ENCODE measurements at regions not wholly inside any gene's neighbourhood (a gene's known extent, or its start where the extent isn't known, plus 50 kb on each side); places are given as distances from the start of the nearest gene placed in this dataset.
"Not testable (repeated sequence)": the region's sequence is repeated elsewhere in the genome, so short reads cannot be mapped to it uniquely, and the experiment has no call there.

GRCh38 chr3:3902161-3902560 lies 102.9 kb downstream of the LRRN1 start:
- H3K9me3 ChIP-seq (ENCODE audit: control insufficient read depth, low read length): no peaks in the 10 kb centered on the region
- no peak overlapping the region for H3K27ac ChIP-seq (ENCODE audit: low read depth, low read length, severe bottlenecking)
- no CpG with 5 or more reads among the region's 1 CpG for WGBS, 2 experiments (ENCODE audit: insufficient coverage in 2 of 2)
- H3K4me1 ChIP-seq (ENCODE audit: control insufficient read depth, insufficient read depth, low read length, poor library complexity, severe bottlenecking): no peaks in the 10 kb centered on the region
- no peaks in the 10 kb centered on the region for H3K36me3 ChIP-seq (ENCODE audit: control insufficient read depth, insufficient read depth, low read length)
- no peak overlapping the region for H3K4me3 ChIP-seq (ENCODE audit: extremely low read depth, insufficient read depth, low read length, poor library complexity, severe bottlenecking)

DNA sequence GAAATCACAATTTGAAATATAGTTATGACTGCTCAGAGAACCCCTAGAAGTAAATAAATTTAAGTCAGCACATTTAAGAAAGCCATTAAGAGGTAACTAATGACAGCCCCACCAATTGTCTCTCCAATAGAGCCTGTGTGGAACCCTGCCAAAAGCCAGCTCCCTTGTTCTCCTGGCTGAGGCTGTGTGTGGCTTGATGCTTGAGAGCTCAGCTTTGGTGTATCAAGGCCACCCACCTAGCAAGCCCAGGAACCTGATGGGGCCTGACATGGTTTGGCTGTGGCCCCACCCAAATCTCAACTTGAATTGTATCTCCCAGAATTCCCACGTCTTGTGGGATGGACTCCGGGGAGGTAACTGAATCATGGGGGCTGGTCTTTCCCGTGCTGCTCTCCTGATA lies 106.9 kb downstream of the LRRN1 start:
- Histone ChIP-seq H3K4me3 (ENCODE audit: extremely low read depth, insufficient read depth, low read length, poor library complexity, severe bottlenecking) (no peak overlapping the region), H3K4me1 (ENCODE audit: control insufficient read depth, insufficient read depth, low read length, poor library complexity, severe bottlenecking) (no peaks in the 10 kb centered on the region), H3K27ac (ENCODE audit: low read depth, low read length, severe bottlenecking) (no peak overlapping the region), H3K9me3 (ENCODE audit: control insufficient read depth, low read length) (no peaks in the 10 kb centered on the region), H3K36me3 (ENCODE audit: control insufficient read depth, insufficient read depth, low read length) (no peaks in the 10 kb centered on the region)
- WGBS, 2 experiments (ENCODE audit: insufficient coverage in 2 of 2): 80 to 90% methylated on average over 1 to 3 of the region's 3 CpGs

GRCh38 chr3:3907023-3907422 lies 107.8 kb downstream of the LRRN1 start:
- Histone ChIP-seq H3K36me3 (ENCODE audit: control insufficient read depth, insufficient read depth, low read length) (no peaks in the 10 kb centered on the region), H3K4me3 (ENCODE audit: extremely low read depth, insufficient read depth, low read length, poor library complexity, severe bottlenecking) (no peak overlapping the region), H3K4me1 (ENCODE audit: control insufficient read depth, insufficient read depth, low read length, poor library complexity, severe bottlenecking) (no peaks in the 10 kb centered on the region), H3K9me3 (ENCODE audit: control insufficient read depth, low read length) (no peaks in the 10 kb centered on the region), H3K27ac (ENCODE audit: low read depth, low read length, severe bottlenecking) (peak overlapping the region; percentile 10)

DNA sequence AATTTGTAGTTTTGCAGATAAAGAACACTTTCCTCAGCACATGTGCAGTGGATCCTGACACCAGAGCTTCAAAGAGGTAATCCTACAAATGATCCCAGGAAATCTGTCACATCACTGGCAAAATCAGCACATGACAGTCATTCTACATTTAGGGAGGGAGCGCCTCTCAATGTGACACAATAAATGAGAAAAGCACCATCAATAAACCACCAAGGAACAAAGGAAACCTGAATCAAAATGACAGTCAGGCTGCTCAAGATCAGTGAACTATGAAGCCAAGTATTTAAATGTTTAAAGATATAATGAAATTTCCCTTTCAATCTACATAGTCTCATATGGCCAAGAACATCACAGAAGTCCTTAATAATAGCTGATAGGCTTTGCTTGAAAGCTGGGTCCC lies 119.5 kb downstream of the LRRN1 start:
- no peaks in the 10 kb centered on the region for H3K9me3 ChIP-seq (ENCODE audit: control insufficient read depth, low read length)
- no peak overlapping the region for H3K4me3 ChIP-seq (ENCODE audit: extremely low read depth, insufficient read depth, low read length, poor library complexity, severe bottlenecking)
- 60% methylated on average over 1 of the region's 1 CpG; no CpG with 5 or more reads in 1 of the 2 experiments for WGBS, 2 experiments (ENCODE audit: insufficient coverage in 2 of 2)
- H3K27ac ChIP-seq (ENCODE audit: low read depth, low read length, severe bottlenecking): no peak overlapping the region
- no peaks in the 10 kb centered on the region for H3K36me3 ChIP-seq (ENCODE audit: control insufficient read depth, insufficient read depth, low read length)
- H3K4me1 ChIP-seq (ENCODE audit: control insufficient read depth, insufficient read depth, low read length, poor library complexity, severe bottlenecking): no peaks in the 10 kb centered on the region

DNA sequence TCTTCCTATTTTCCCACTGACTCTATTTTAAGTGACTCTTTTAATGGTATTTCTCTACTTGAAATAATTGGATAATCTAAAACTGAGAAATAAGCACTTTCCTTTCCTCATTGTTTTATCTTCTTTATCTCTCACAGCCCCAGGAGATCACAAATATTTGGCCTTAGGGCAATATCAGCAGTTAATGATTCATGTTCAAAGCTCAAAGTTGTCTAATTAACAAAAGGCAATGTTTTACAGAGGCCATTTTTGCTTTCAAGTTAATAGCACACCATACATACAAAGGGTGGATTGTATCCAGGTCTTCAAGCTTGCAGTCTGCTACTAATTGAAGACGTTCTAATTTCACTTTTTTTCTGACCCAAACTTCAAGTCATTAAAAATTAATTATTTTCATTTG lies 120.1 kb downstream of the LRRN1 start:
- no peaks in the 10 kb centered on the region for H3K4me1 ChIP-seq (ENCODE audit: control insufficient read depth, insufficient read depth, low read length, poor library complexity, severe bottlenecking)
- no peak overlapping the region for H3K4me3 ChIP-seq (ENCODE audit: extremely low read depth, insufficient read depth, low read length, poor library complexity, severe bottlenecking)
- no peak overlapping the region for H3K27ac ChIP-seq (ENCODE audit: low read depth, low read length, severe bottlenecking)
- WGBS, 2 experiments (ENCODE audit: insufficient coverage in 2 of 2): 50% methylated on average over 1 of the region's 1 CpG; no CpG with 5 or more reads in 1 of the 2 experiments
- H3K36me3 ChIP-seq (ENCODE audit: control insufficient read depth, insufficient read depth, low read length): no peaks in the 10 kb centered on the region
- no peaks in the 10 kb centered on the region for H3K9me3 ChIP-seq (ENCODE audit: control insufficient read depth, low read length)

DNA sequence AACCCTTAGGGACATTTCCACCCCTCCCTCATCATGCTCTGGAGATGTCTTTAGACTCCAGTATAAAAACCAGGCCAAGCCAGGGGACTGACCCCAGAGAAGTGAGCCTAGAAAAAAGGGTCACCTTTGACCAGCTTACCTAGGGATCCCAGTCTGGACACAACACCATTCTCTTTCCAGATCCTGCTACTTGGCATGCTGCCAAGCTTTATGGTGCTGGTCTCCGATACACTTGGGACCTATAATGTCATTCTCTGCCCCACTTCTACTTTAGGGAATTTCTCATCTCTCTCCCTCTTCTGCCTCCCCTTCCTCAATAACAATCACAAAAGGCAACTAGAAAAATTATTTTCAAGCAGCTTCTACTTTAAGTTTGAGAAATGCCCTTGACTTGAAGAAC lies 124.4 kb downstream of the LRRN1 start:
- H3K4me1 ChIP-seq (ENCODE audit: control insufficient read depth, insufficient read depth, low read length, poor library complexity, severe bottlenecking): no peaks in the 10 kb centered on the region
- no peaks in the 10 kb centered on the region for H3K36me3 ChIP-seq (ENCODE audit: control insufficient read depth, insufficient read depth, low read length)
- 100% methylated on average over 1 of the region's 1 CpG for WGBS, 2 experiments (ENCODE audit: insufficient coverage in 2 of 2)
- no peak overlapping the region for H3K27ac ChIP-seq (ENCODE audit: low read depth, low read length, severe bottlenecking)
- H3K9me3 ChIP-seq (ENCODE audit: control insufficient read depth, low read length): no peaks in the 10 kb centered on the region
- H3K4me3 ChIP-seq (ENCODE audit: extremely low read depth, insufficient read depth, low read length, poor library complexity, severe bottlenecking): no peak overlapping the region

DNA sequence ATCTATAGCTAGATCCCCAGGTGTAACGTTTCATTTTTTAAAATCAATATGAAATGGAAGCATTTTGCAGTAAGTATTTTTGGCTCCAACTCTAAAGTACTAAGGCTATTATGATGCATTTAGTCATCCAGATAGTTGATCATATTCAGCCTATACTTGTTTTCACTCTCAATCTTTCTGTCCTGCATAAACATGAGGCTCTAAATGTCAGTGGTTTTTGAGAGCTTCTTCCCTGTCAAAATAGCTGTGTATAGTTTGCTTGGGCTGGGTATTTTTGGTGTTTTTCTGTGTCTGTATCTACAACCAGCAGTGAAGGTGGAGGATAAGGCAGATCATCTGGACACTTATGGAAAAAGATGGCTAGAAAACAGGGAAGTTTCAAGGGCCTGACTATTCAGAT lies 128.0 kb downstream of the LRRN1 start:
- Histone ChIP-seq H3K36me3 (ENCODE audit: control insufficient read depth, insufficient read depth, low read length) (no peaks in the 10 kb centered on the region), H3K4me3 (ENCODE audit: extremely low read depth, insufficient read depth, low read length, poor library complexity, severe bottlenecking) (no peak overlapping the region), H3K4me1 (ENCODE audit: control insufficient read depth, insufficient read depth, low read length, poor library complexity, severe bottlenecking) (no peaks in the 10 kb centered on the region), H3K9me3 (ENCODE audit: control insufficient read depth, low read length) (peaks cover 14% of the 10 kb centered on the region), H3K27ac (ENCODE audit: low read depth, low read length, severe bottlenecking) (no peak overlapping the region)
- no CpG with 5 or more reads among the region's 1 CpG for WGBS, 2 experiments (ENCODE audit: insufficient coverage in 2 of 2)

DNA sequence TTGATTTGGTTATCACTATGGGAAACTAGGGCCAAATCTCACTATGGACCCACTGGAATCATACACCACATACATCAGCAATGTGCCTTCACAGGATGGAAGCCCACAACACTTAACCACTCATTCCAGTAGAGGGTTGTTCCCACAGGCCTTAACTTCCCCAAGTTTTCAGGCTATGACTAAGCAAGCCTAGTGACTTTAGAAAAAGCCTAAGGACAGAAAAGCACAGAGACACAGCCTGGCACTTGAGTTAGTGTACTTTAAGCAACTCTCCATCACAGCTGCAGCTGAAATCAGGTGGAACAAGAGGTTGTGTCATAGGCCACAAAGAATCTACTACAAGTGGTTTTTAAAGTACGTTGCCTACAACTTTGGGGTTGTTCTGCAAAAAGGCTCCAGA lies 128.7 kb downstream of the LRRN1 start:
- no peaks in the 10 kb centered on the region for H3K36me3 ChIP-seq (ENCODE audit: control insufficient read depth, insufficient read depth, low read length)
- H3K4me1 ChIP-seq (ENCODE audit: control insufficient read depth, insufficient read depth, low read length, poor library complexity, severe bottlenecking): no peaks in the 10 kb centered on the region
- peaks cover 14% of the 10 kb centered on the region for H3K9me3 ChIP-seq (ENCODE audit: control insufficient read depth, low read length)
- 100% methylated on average over 1 of the region's 1 CpG for WGBS, 2 experiments (ENCODE audit: insufficient coverage in 2 of 2)
- no peak overlapping the region for H3K4me3 ChIP-seq (ENCODE audit: extremely low read depth, insufficient read depth, low read length, poor library complexity, severe bottlenecking)
- H3K27ac ChIP-seq (ENCODE audit: low read depth, low read length, severe bottlenecking): no peak overlapping the region

DNA sequence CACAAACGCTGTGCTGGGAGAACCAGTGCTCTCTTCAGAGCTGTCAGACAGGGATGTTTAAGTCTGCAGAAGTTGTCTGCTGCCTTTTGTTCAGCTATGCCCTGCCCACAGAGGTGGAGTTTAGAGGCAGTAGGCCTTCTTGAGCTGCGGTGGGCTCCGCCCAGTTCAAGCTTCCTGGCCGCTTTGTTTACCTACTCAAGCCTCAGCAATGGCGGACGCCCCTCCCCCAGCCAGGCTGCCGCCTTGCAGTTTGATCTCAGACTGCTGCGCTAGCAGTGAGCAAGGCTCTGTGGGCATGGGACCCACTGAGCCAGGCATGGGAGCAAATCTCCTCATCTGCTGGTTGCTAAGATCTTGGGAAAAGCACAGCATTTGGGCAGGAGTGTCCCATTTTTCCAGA lies 142.1 kb downstream of the LRRN1 start:
- WGBS, 2 experiments (ENCODE audit: insufficient coverage in 2 of 2): 83 to 88% methylated on average over 5 to 8 of the region's 8 CpGs
- H3K4me1 ChIP-seq (ENCODE audit: control insufficient read depth, insufficient read depth, low read length, poor library complexity, severe bottlenecking); H3K36me3 ChIP-seq (ENCODE audit: control insufficient read depth, insufficient read depth, low read length); H3K9me3 ChIP-seq (ENCODE audit: control insufficient read depth, low read length); H3K4me3 ChIP-seq (ENCODE audit: extremely low read depth, insufficient read depth, low read length, poor library complexity, severe bottlenecking); H3K27ac ChIP-seq (ENCODE audit: low read depth, low read length, severe bottlenecking): not testable (repeated sequence)

- Histone ChIP-seq H3K36me3 (ENCODE audit: control insufficient read depth, insufficient read depth, low read length) (no peaks in the 10 kb centered on the region), H3K27ac (ENCODE audit: low read depth, low read length, severe bottlenecking) (no peak overlapping the region), H3K9me3 (ENCODE audit: control insufficient read depth, low read length) (no peaks in the 10 kb centered on the region), H3K4me3 (ENCODE audit: extremely low read depth, insufficient read depth, low read length, poor library complexity, severe bottlenecking) (no peak overlapping the region), H3K4me1 (ENCODE audit: control insufficient read depth, insufficient read depth, low read length, poor library complexity, severe bottlenecking) (no peaks in the 10 kb centered on the region)
- no CpG with 5 or more reads among the region's 1 CpG for WGBS, 2 experiments (ENCODE audit: insufficient coverage in 2 of 2)
Measured at GRCh38 chr3:3951071-3951470, 151.8 kb downstream of the LRRN1 start.

- Histone ChIP-seq H3K4me1 (ENCODE audit: control insufficient read depth, insufficient read depth, low read length, poor library complexity, severe bottlenecking) (no peaks in the 10 kb centered on the region), H3K27ac (ENCODE audit: low read depth, low read length, severe bottlenecking) (no peak overlapping the region), H3K36me3 (ENCODE audit: control insufficient read depth, insufficient read depth, low read length) (no peaks in the 10 kb centered on the region), H3K4me3 (ENCODE audit: extremely low read depth, insufficient read depth, low read length, poor library complexity, severe bottlenecking) (no peak overlapping the region), H3K9me3 (ENCODE audit: control insufficient read depth, low read length) (no peaks in the 10 kb centered on the region)
- 100% methylated on average over 2 of the region's 7 CpGs for WGBS, 2 experiments (ENCODE audit: insufficient coverage in 2 of 2)
Measured at GRCh38 chr3:3951501-3951900, 152.3 kb downstream of the LRRN1 start.

GRCh38 chr3:3962867-3963266 lies 163.6 kb downstream of the LRRN1 start:
- H3K9me3 ChIP-seq (ENCODE audit: control insufficient read depth, low read length); H3K4me3 ChIP-seq (ENCODE audit: extremely low read depth, insufficient read depth, low read length, poor library complexity, severe bottlenecking); H3K27ac ChIP-seq (ENCODE audit: low read depth, low read length, severe bottlenecking); H3K4me1 ChIP-seq (ENCODE audit: control insufficient read depth, insufficient read depth, low read length, poor library complexity, severe bottlenecking); H3K36me3 ChIP-seq (ENCODE audit: control insufficient read depth, insufficient read depth, low read length): not testable (repeated sequence)
- WGBS, 2 experiments (ENCODE audit: insufficient coverage in 2 of 2): 67% methylated on average over 1 of the region's 14 CpGs; no CpG with 5 or more reads in 1 of the 2 experiments

Data from mesodermal cell (in vitro differentiated cells).